ENCODE measurements at regions not wholly inside any gene's neighbourhood (a gene's known extent, or its start where the extent isn't known, plus 50 kb on each side); places are given as distances from the start of the nearest gene placed in this dataset.

GRCh38 chr16:61547626-61548025, 488.6 kb downstream of the CDH8 start:
- POLR2A ChIA-PET = no interaction called here
- ATAC-seq = no peak
- Histone ChIP-seq H3K9ac (ENCODE audit: insufficient read depth in 1 of 2, low read depth in 2 of 2, low read length in 2 of 2) (no peak overlapping the region), H3K36me3 (ENCODE audit: control insufficient read depth, insufficient read depth, low read length) (no peaks in the 10 kb centered on the region), H2AFZ (ENCODE audit: low read depth, low read length) (no peak overlapping the region), H3K9me1 (ENCODE audit: control insufficient read depth, insufficient read depth, low read length) (no peaks in the 10 kb centered on the region), H3K27me3 (ENCODE audit: control insufficient read depth in 2 of 2, insufficient read depth in 2 of 2, low read length in 2 of 2) (no peaks in the 10 kb centered on the region), H3K79me2 (ENCODE audit: control insufficient read depth, insufficient read depth, low read length) (no peaks in the 10 kb centered on the region), H3K4me2 (ENCODE audit: insufficient read depth, low read length) (no peak overlapping the region), H4K20me1 (replicated peaks; ENCODE audit: control insufficient read depth, insufficient read depth, low read length) (no peaks in the 10 kb centered on the region), H3K27ac (ENCODE audit: extremely low read depth, low read depth, low read length) (no peak overlapping the region), H3K9me3 (replicated peaks; ENCODE audit: control insufficient read depth, insufficient read depth, low read depth, low read length) (no peaks in the 10 kb centered on the region), H3K4me3 (no peak overlapping the region), H3K4me1 (replicated peaks in 1 of 2; ENCODE audit: control insufficient read depth in 2 of 2, insufficient read depth in 2 of 2, low read length in 2 of 2) (no peaks in the 10 kb centered on the region)
- no peak for FAIRE-seq
- in situ Hi-C loops (cut with MboI) (no loop called here), intact Hi-C loops (cut with micrococcal nuclease) (no loop called here)
- CTCF ChIA-PET (ENCODE audit: low intra/inter-chr PET ratio) = no interaction called here
- no peak for DNase-seq (ENCODE audit: extremely low read depth in 1 of 4, low spot score in 3 of 4)
- no TSS peak for BruUV-seq (replicated peaks)
- no peak for TF ChIP-seq CREB5 (CRISPR knock-in tag; IDR thresholded peaks at IDR 0.05)
- no peak for TF ChIP-seq HEY1 (CRISPR knock-in tag; IDR thresholded peaks at IDR 0.05; ENCODE audit: borderline replicate concordance)
- no peak for TF ChIP-seq MCM2 (IDR thresholded peaks at IDR 0.05; ENCODE audit: low read depth)
- no peak for TF ChIP-seq ZNF780A (CRISPR knock-in tag; IDR thresholded peaks at IDR 0.05)
- no peak for TF ChIP-seq SMAD1 (IDR thresholded peaks at IDR 0.05; ENCODE audit: low read depth, low read length, partially characterized antibody)
- no peak for TF ChIP-seq ZNF518B (CRISPR knock-in tag; IDR thresholded peaks at IDR 0.05)
